GM19397 (cell line): ENCODE measurements at regions not wholly inside any gene's neighbourhood (a gene's known extent, or its start where the extent isn't known, plus 50 kb on each side); places are given as distances from the start of the nearest gene placed in this dataset.
A peak's percentile ranks its signal among the peaks of the same experiment; 100 is the strongest.
"Not testable (repeated sequence)": the region's sequence is repeated elsewhere in the genome, so short reads cannot be mapped to it uniquely, and the experiment has no call there.

Experiments
- ATAC-seq: cut with Tn5 transposase; IDR thresholded peaks from one replicate; pipeline ENCODE4 v1.9.1; 2021; ENCODE audit warnings: mild to moderate bottlenecking, moderate library complexity; ENCODE audit not compliant: unreplicated experiment

GRCh38 chrX:101823236-101823635 is 108.6 kb downstream of the ZMAT1 start:
- ATAC-seq: no peak

DNA sequence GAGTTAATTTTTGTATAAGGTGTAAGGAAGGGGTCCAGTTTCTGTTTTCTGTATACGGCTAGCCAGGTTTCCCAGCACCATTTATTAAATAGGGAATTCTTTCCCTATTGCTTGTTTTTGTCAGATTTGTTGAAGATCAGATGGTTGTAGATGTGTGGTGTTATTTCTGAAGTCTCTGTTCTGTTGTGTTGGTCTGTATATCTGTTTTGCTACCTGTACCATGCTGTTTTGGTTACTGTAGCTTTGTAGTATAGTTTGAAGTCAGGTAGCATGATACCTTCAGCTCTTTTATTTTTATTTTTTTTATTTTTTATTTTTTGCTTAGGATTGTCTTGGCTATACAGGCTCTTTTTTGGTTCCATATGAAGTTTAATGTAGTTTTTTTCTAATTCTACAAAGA is 114.1 kb downstream of the ZMAT1 start:
- not testable (repeated sequence) for ATAC-seq

- no peak for ATAC-seq
These were observed 118.6 kb downstream of the ZMAT1 start for GRCh38 chrX:101813200-101813599.

DNA sequence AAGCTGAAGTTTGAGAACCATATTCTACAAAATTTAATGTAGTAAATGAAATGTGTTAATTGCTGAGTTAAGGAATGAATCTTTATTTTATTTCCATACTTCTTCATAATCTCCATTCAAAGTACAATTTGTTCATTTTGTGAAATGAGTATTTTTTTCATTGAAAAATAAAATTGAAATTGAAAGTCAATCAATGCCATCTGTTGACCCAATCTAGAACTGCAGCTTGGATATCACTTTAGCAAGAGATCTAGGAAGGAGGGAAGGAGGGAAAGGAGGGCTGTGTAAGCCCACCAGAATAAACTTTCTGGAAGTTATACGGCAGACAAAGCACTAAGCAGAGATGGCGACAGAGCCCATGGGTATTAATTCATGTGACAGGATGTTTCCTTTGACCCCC is 128.4 kb downstream of the ZMAT1 start:
- ATAC-seq: no peak

DNA sequence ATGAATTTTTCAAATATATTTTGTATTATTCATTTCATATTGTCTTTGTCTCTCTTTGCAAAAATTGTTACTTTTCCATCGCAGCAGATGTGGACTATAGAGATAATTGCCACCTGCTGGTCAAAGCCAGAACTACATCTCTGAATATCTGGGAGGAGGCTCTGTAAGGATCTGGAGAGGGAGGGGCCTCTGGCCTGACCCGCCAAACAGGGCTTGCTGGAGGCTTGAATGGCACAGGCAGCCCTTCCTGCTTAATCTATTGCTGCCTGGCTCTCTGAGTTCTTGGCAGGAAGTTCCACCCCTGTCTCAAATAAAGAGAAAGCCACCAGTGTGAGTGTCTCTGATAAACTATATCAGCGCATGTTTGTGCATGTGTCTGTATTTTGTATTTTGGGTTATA is 132.4 kb downstream of the ZMAT1 start:
- ATAC-seq: peak; percentile 100

DNA sequence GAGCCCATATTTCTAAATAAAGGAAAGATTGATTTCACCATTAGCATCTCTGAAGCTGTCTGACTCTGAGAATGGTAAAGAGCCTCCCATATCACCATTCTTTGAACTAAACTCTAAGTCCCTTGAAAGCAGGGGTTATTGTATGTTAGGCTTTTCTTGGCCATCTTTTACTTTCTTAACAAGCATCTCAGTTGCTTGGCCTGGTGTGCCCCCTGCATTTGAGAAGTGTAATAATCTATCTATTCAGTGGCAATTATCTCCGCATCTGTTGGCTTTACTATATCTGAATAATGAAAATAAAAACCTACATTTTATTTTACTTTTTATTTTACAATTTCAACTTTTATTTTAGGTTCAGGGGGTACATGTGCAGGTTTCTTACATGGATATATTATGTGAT is 128.3 kb upstream of the ARMCX2 start:
- ATAC-seq: no peak

- no peak for ATAC-seq
These were observed 125.5 kb upstream of the ARMCX2 start for GRCh38 chrX:101785142-101785541.

DNA sequence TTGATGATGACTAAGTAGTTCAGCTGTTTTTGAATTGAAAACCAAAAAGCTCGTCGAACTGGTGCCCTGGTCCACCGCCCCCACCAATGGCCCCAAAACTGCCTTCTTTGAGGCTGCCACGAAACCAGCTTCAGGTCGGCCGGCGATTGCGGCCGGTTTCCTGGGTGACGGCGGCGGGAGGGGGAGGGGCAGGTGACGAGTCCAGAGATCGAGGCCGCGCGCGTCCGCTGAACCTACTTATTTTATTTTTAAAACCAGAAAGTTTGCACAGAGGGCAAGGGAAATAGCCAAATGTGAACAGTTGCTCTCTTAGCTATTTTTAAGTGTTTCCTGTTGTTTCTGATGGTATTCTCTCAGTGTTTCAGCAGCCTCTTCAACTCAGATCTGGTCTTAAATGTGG is 120.8 kb upstream of the ARMCX2 start:
- not testable (repeated sequence) for ATAC-seq

DNA sequence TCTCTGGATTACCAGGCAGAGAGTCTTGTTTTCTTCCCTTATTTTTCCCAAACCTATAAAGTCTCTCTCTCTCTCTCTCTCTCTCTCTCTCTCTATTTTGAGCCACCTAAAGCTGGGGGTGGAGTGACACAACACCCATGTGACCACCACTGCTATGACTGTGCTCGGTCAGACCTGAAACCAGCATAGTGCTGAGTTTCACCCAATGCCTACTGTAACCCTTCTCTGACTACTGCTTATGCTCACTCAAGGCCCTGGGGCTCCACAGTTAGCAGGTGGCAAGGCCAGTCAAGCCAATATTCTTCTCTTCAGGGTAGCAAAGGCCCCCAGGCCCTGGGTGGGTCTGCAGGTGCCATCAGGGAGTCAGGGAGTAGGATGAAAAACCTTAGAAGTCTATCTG is 114.7 kb upstream of the ARMCX2 start:
- peak; percentile 99 for ATAC-seq

GRCh38 chrX:101764538-101764937 is 104.9 kb upstream of the ARMCX2 start:
- no peak for ATAC-seq

- peak; percentile 82 for ATAC-seq
These were observed 99.3 kb upstream of the ARMCX2 start for GRCh38 chrX:101759000-101759399.

DNA sequence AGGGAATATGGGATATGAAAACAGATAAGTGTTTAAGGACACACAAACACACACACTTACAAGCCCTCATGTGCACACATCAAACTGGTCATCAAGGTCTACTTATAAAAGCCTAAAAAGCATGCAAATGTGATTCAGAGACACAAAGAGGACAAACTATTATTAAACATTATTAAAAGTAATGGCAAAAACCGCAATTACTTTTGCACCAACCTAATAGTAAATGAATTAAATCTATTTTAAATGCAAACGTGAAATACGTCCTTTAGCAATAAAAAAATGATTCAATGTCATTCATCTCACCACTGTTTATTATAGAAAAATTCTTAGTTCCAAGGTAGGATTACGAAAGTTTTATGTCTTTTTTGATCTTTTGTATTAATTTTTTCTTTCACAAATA is 91.1 kb upstream of the ARMCX2 start:
- ATAC-seq: no peak

DNA sequence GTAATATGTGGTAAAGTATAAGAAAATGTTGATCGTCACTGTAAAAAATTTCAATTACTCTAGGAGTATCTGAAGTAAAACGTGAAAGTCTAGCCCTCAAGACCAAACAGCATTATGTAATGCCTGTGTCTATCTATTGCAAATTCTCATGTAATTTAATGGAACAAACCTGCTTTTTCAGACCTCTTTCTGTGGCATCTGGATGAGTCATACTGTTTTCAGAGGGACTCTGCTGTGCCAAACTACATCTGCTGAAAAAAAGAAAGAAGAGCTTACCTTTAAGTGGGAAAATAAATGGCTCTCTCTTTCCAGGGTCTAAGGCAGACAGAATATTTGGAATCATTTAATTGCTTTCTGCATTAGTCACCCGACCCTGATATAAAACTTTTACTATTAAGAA is 89.8 kb upstream of the ARMCX2 start:
- no peak for ATAC-seq

DNA sequence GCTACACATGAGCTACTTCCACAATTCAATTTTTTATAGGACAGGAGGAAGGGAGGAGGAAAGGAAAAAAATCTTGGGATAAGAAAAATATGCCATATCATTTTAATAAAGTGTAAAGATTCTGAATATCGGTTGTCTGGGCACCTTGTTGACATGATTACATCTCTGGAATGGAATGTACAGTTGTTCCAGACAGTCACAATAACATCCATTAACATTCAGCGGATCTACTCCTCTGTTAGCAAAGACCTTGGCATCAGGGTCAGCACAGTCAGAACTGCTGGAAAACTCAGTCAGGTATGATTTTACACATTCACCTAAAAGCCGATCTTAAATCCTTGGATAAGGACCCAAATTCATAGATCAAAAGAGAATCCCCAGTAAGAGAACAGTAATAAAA is 85.4 kb upstream of the ARMCX2 start:
- no peak for ATAC-seq

GRCh38 chrX:101744085-101744484 is 84.4 kb upstream of the ARMCX2 start:
- no peak for ATAC-seq

GRCh38 chrX:101740642-101741041 is 81.0 kb upstream of the ARMCX2 start:
- no peak for ATAC-seq

DNA sequence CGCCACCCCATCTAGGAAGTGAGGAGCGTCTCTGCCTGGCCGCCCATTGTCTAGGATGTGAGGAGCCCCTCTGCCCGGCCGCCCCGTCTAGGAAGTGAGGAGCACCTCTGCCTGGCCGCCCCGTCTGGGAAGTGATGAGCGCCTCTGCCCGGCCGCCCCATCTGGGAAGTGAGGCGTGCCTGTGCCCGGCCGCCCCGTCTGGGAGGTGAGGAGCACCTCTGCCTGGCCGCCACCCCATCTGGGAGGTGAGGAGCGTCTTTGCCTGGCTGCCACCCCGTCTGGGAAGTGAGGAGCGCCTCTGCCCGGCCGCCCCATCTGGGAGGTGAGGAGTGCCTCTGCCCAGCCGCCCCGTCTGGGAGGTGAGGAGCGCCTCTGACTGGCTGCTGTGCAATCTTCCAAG is 79.2 kb upstream of the ARMCX2 start:
- not testable (repeated sequence) for ATAC-seq

DNA sequence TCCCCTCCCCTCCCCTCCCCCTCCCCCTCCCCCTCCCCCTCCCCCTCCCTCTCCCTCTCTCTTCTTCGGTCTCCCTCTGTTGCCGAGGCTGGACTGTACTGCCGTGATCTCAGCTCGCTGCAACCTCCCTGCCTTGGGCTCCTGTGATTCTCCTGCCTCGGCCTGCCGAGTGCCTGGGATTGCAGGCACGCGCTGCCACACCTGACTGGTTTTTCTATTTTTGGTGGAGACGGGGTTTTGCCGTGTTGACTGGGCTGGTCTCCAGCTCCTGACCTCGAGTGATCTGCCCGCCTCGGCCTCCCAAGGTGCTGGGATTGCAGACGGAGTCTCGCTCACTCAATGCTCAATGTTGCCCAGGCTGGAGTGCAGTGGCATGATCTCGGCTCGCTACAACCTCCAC is 78.8 kb upstream of the ARMCX2 start:
- not testable (repeated sequence) for ATAC-seq

DNA sequence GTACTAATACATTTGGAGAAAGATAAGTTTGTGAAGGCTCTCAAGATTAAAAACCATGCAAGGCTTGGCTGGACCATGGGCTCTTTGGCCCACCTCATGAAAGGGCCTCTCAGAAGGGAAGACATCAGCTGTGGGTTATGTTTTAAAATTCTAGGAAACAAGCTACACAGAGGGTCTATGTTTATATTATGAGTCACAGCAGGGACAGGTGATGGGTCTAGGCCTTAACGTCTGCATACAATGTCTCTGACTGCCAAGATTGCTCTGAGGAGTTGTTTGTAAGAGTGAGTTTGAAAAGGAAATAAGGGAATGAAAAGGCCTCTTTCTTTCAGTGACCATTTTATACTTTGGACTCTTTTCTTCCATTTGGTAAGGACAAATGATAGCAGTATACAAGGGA is 77.0 kb upstream of the ARMCX2 start:
- ATAC-seq: no peak

DNA sequence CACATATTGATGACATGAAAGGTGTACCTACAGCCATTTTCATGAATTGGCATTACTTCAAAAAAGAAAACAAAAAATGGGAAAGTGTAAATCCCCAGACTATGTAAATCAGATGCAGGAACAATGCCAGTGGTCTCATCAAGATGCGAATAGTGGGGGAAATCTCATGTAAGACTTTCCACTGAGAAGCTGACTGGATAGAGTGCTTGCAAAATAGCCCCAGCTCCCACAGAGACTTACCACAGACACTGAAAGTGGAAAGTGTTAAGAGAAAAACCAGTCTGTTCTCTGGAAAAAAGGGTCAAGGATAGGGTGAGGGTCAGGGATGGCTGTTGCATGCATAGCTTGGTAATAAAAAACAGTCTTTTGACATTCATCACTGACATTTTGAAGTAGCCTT is 73.2 kb upstream of the ARMCX2 start:
- no peak for ATAC-seq

DNA sequence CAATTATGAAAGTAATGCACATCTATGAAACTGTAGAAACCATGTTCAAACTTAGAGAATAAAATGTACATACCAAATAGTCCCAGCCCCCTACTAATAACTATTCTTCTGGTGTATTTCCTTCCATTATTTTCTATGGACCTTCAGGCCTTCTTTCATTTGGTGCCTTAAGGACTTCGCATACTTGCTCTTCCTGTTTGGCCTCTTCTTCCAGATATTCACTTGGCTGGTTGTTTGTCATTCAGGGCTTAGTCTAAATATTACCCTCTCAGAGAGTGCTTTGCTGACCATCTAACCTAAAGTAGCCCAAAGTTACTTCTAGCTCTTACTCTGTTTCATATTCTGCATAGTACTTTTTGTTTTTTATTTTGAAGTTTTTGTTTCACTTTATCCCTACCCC is 70.3 kb upstream of the ARMCX2 start:
- ATAC-seq: no peak
